ENCODE measurements at regions not wholly inside any gene's neighbourhood (a gene's known extent, or its start where the extent isn't known, plus 50 kb on each side); places are given as distances from the start of the nearest gene placed in this dataset.

DNA sequence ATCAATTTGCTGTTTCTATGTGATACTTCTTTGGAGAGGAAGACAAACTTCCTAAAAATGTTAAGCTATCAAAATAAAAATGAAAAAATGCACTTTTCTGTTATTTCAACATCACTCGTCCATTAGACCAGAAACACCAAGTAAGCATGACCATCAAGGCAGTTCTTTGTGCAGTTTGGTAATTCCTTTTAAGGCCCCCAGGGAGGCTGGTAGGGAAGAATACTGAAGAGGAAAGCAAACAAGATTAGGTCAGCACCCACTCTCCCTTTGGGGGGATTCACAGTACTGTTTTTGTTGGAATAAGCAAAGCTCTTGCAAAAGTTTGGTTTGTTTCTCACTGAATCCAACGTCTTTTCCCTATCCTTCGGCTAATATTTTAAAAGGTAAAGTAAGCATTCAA is 206.8 kb upstream of the SLC35B3 start:
- Histone ChIP-seq H3K4me3 (ENCODE audit: low read depth, low read length, poor library complexity, severe bottlenecking) (no peak overlapping the region), H3K9me3 (ENCODE audit: low read depth, low read length, poor library complexity, severe bottlenecking) (no peaks in the 10 kb centered on the region), H3K4me1 (ENCODE audit: insufficient read depth, low read length, poor library complexity, severe bottlenecking) (no peaks in the 10 kb centered on the region), H3K27ac (ENCODE audit: low read depth, low read length, poor library complexity, severe bottlenecking) (no peak overlapping the region), H3K27me3 (replicated peaks; ENCODE audit: insufficient read depth, low read depth, low read length, poor library complexity) (no peaks in the 10 kb centered on the region), H3K36me3 (ENCODE audit: insufficient read depth, low read length, poor library complexity, severe bottlenecking) (no peaks in the 10 kb centered on the region)
- ChIA-PET CTCF (no interaction called here), POLR2A (ENCODE audit: low non-redundant PET) (no interaction called here)
- DNase-seq (ENCODE audit: low spot score): no peak
- TF ChIP-seq EZH2 (IDR thresholded peaks at IDR 0.05; ENCODE audit: borderline replicate concordance, low read depth, low read length, poor library complexity, severe bottlenecking) (no peak), CTCF (conservative IDR thresholded peaks at IDR 0.05; ENCODE audit: low read depth, low read length) (no peak)
- intact Hi-C loops (cut with micrococcal nuclease; ENCODE audit: unreplicated experiment): no loop called here
- BruUV-seq (replicated peaks): no TSS peak

GRCh38 chr6:8639928-8640649 is 204.7 kb upstream of the SLC35B3 start:
- POLR2A ChIA-PET (ENCODE audit: low non-redundant PET): no interaction called here
- BruUV-seq (replicated peaks): no TSS peak

DNA sequence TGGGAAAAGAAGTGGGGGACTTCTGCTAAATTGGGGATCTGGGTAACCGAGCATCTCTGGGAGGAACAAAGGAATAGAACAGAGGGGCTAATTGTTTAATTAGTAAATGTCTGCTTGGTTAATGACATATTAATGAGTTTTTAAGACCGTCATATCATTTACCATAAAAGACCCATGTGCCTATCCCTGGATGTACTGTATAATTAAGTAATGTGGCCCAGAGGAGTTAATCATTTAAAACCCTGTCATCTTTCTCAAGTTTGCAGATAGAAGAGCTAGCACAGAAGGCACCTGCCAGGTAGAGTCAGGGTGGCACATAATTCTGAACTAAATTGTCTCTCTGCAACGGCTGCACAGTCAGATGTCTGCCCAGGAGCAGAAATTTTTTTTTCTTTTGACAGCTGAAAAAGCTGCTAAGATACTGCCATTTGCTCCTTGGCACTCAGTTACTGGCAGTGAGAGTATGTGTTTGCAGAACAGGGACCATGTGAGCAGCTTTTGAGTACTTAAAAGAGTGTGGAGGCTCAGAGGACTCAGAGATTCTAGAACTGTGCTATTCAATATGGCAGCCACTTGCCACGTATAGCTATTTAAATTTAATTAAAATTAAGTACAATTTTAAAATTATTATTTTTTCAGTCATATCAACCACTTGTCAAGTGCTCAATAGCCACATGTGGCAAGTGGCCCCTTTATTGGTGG is 202.7 kb upstream of the SLC35B3 start:
- Histone ChIP-seq H3K9me3 (ENCODE audit: low read depth, low read length, poor library complexity, severe bottlenecking) (no peaks in the 10 kb centered on the region), H3K4me1 (ENCODE audit: insufficient read depth, low read length, poor library complexity, severe bottlenecking) (no peaks in the 10 kb centered on the region), H3K36me3 (ENCODE audit: insufficient read depth, low read length, poor library complexity, severe bottlenecking) (no peaks in the 10 kb centered on the region), H3K27me3 (replicated peaks; ENCODE audit: insufficient read depth, low read depth, low read length, poor library complexity) (no peaks in the 10 kb centered on the region), H3K27ac (ENCODE audit: low read depth, low read length, poor library complexity, severe bottlenecking) (no peak overlapping the region), H3K4me3 (ENCODE audit: low read depth, low read length, poor library complexity, severe bottlenecking) (no peak overlapping the region)
- intact Hi-C loops (cut with micrococcal nuclease; ENCODE audit: unreplicated experiment): loop anchor here (10.0 kb wide), 1 partner anchor 83 kb away; no protein-coding TSS in a partner anchor
- BruUV-seq (replicated peaks): no TSS peak
- POLR2A ChIA-PET (ENCODE audit: low non-redundant PET): no interaction called here
- CTCF ChIA-PET: no interaction called here
- no peak for DNase-seq (ENCODE audit: low spot score)
- TF ChIP-seq EZH2 (IDR thresholded peaks at IDR 0.05; ENCODE audit: borderline replicate concordance, low read depth, low read length, poor library complexity, severe bottlenecking) (no peak), CTCF (conservative IDR thresholded peaks at IDR 0.05; ENCODE audit: low read depth, low read length) (no peak)

More at GRCh38 chr6:8639928-8640649, 204.7 kb upstream of the SLC35B3 start:
- Histone ChIP-seq H3K4me3 (ENCODE audit: low read depth, low read length, poor library complexity, severe bottlenecking) (no peak overlapping the region), H3K27me3 (replicated peaks; ENCODE audit: insufficient read depth, low read depth, low read length, poor library complexity) (no peaks in the 10 kb centered on the region), H3K4me1 (ENCODE audit: insufficient read depth, low read length, poor library complexity, severe bottlenecking) (no peaks in the 10 kb centered on the region), H3K9me3 (ENCODE audit: low read depth, low read length, poor library complexity, severe bottlenecking) (no peaks in the 10 kb centered on the region), H3K36me3 (ENCODE audit: insufficient read depth, low read length, poor library complexity, severe bottlenecking) (no peaks in the 10 kb centered on the region), H3K27ac (ENCODE audit: low read depth, low read length, poor library complexity, severe bottlenecking) (no peak overlapping the region)
- intact Hi-C loops (cut with micrococcal nuclease; ENCODE audit: unreplicated experiment): loop anchor here (10.0 kb wide), 1 partner anchor 85 kb away; no protein-coding TSS in a partner anchor
- CTCF ChIA-PET: no interaction called here
- TF ChIP-seq EZH2 (IDR thresholded peaks at IDR 0.05; ENCODE audit: borderline replicate concordance, low read depth, low read length, poor library complexity, severe bottlenecking) (no peak), CTCF (conservative IDR thresholded peaks at IDR 0.05; ENCODE audit: low read depth, low read length) (no peak)
- no peak for DNase-seq (ENCODE audit: low spot score)

All from A673 (cell line).